ENCODE measurements at regions not wholly inside any gene's neighbourhood (a gene's known extent, or its start where the extent isn't known, plus 50 kb on each side); places are given as distances from the start of the nearest gene placed in this dataset.

GRCh38 chr2:203814661-203815540 is 52.7 kb upstream of the CTLA4 start:
- DNase-seq = peak; percentile 33

GRCh38 chr2:203815541-203815898 is 52.1 kb upstream of the CTLA4 start:
- DNase-seq = no peak

GRCh38 chr2:203817147-203817546 is 50.4 kb upstream of the CTLA4 start:
- no peak for DNase-seq

All from activated gamma-delta T cell treated with Interleukin-2 at 50 U/mL for 16 hours (primary cell).